ENCODE measurements at regions not wholly inside any gene's neighbourhood (a gene's known extent, or its start where the extent isn't known, plus 50 kb on each side); places are given as distances from the start of the nearest gene placed in this dataset.

GRCh38 chr14:30162066-30162465 lies 234.4 kb upstream of the PRKD1 start:
- H3K9me3 Mint-ChIP-seq (ENCODE audit: low read depth) = no peaks in the 10 kb centered on the region
- H3K4me1 Mint-ChIP-seq (ENCODE audit: low read depth) = no peaks in the 10 kb centered on the region
- no peak for TF ChIP-seq CTCF (IDR thresholded peaks at IDR 0.05)
- H3K27me3 Mint-ChIP-seq (ENCODE audit: low read depth) = peaks cover 1% of the 10 kb centered on the region
- no peaks in the 10 kb centered on the region for H3K36me3 Mint-ChIP-seq (ENCODE audit: low read depth)
- no peak for DNase-seq (ENCODE audit: low spot score)
- no peak overlapping the region for H3K4me3 Mint-ChIP-seq (ENCODE audit: unreplicated experiment)
- no peak overlapping the region for H3K27ac Mint-ChIP-seq (ENCODE audit: unreplicated experiment)

GRCh38 chr14:30165255-30165654 lies 237.6 kb upstream of the PRKD1 start:
- TF ChIP-seq CTCF (IDR thresholded peaks at IDR 0.05) = no peak
- Mint-ChIP-seq H3K27ac (ENCODE audit: unreplicated experiment) (no peak overlapping the region), H3K4me3 (ENCODE audit: unreplicated experiment) (no peak overlapping the region), H3K36me3 (ENCODE audit: low read depth) (peaks cover 2% of the 10 kb centered on the region), H3K27me3 (ENCODE audit: low read depth) (peaks cover 6% of the 10 kb centered on the region), H3K4me1 (ENCODE audit: low read depth) (no peaks in the 10 kb centered on the region), H3K9me3 (ENCODE audit: low read depth) (peaks cover 10% of the 10 kb centered on the region)
- no peak for DNase-seq (ENCODE audit: low spot score)

- DNase-seq (ENCODE audit: low spot score) = no peak
- H3K27ac Mint-ChIP-seq (ENCODE audit: unreplicated experiment) = no peak overlapping the region
- no peak overlapping the region for H3K4me3 Mint-ChIP-seq (ENCODE audit: unreplicated experiment)
- TF ChIP-seq CTCF (IDR thresholded peaks at IDR 0.05) = no peak
- no peaks in the 10 kb centered on the region for H3K4me1 Mint-ChIP-seq (ENCODE audit: low read depth)
- no peaks in the 10 kb centered on the region for H3K9me3 Mint-ChIP-seq (ENCODE audit: low read depth)
- H3K36me3 Mint-ChIP-seq (ENCODE audit: low read depth) = no peaks in the 10 kb centered on the region
- H3K27me3 Mint-ChIP-seq (ENCODE audit: low read depth) = peaks cover 13% of the 10 kb centered on the region
These were observed 250.1 kb upstream of the PRKD1 start for GRCh38 chr14:30177781-30178180.

GRCh38 chr14:30179381-30180130 lies 251.9 kb upstream of the PRKD1 start:
- no peak for DNase-seq (ENCODE audit: low spot score)
- Mint-ChIP-seq H3K9me3 (ENCODE audit: low read depth) (no peaks in the 10 kb centered on the region), H3K4me1 (ENCODE audit: low read depth) (no peaks in the 10 kb centered on the region), H3K27ac (ENCODE audit: unreplicated experiment) (no peak overlapping the region), H3K27me3 (ENCODE audit: low read depth) (peaks cover 16% of the 10 kb centered on the region), H3K4me3 (ENCODE audit: unreplicated experiment) (no peak overlapping the region), H3K36me3 (ENCODE audit: low read depth) (no peaks in the 10 kb centered on the region)
- no peak for TF ChIP-seq CTCF (IDR thresholded peaks at IDR 0.05)

GRCh38 chr14:30180219-30180618 lies 252.6 kb upstream of the PRKD1 start:
- Mint-ChIP-seq H3K36me3 (ENCODE audit: low read depth) (no peaks in the 10 kb centered on the region), H3K27me3 (ENCODE audit: low read depth) (peaks cover 20% of the 10 kb centered on the region), H3K4me3 (ENCODE audit: unreplicated experiment) (no peak overlapping the region), H3K27ac (ENCODE audit: unreplicated experiment) (no peak overlapping the region), H3K4me1 (ENCODE audit: low read depth) (no peaks in the 10 kb centered on the region), H3K9me3 (ENCODE audit: low read depth) (no peaks in the 10 kb centered on the region)
- no peak for DNase-seq (ENCODE audit: low spot score)
- TF ChIP-seq CTCF (IDR thresholded peaks at IDR 0.05) = no peak
